ENCODE measurements at regions not wholly inside any gene's neighbourhood (a gene's known extent, or its start where the extent isn't known, plus 50 kb on each side); places are given as distances from the start of the nearest gene placed in this dataset.

- TF ChIP-seq, protein P1, sequence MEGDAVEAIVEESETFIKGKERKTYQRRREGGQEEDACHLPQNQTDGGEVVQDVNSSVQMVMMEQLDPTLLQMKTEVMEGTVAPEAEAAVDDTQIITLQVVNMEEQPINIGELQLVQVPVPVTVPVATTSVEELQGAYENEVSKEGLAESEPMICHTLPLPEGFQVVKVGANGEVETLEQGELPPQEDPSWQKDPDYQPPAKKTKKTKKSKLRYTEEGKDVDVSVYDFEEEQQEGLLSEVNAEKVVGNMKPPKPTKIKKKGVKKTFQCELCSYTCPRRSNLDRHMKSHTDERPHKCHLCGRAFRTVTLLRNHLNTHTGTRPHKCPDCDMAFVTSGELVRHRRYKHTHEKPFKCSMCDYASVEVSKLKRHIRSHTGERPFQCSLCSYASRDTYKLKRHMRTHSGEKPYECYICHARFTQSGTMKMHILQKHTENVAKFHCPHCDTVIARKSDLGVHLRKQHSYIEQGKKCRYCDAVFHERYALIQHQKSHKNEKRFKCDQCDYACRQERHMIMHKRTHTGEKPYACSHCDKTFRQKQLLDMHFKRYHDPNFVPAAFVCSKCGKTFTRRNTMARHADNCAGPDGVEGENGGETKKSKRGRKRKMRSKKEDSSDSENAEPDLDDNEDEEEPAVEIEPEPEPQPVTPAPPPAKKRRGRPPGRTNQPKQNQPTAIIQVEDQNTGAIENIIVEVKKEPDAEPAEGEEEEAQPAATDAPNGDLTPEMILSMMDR (conservative IDR thresholded peaks at IDR 0.05 in 1 of 2, IDR thresholded peaks at IDR 0.05 in 1 of 2; ENCODE audit: low read depth in 1 of 2, low read length in 2 of 2) = no peak
- TF ChIP-seq EZH2 (IDR thresholded peaks at IDR 0.05; ENCODE audit: low read length, missing control alignments) = no peak
These were observed 123.7 kb downstream of the SOX9 start for GRCh38 chr17:72244494-72244893.

Data from fibroblast of lung (primary cell).